ENCODE measurements at regions not wholly inside any gene's neighbourhood (a gene's known extent, or its start where the extent isn't known, plus 50 kb on each side); places are given as distances from the start of the nearest gene placed in this dataset.

DNA sequence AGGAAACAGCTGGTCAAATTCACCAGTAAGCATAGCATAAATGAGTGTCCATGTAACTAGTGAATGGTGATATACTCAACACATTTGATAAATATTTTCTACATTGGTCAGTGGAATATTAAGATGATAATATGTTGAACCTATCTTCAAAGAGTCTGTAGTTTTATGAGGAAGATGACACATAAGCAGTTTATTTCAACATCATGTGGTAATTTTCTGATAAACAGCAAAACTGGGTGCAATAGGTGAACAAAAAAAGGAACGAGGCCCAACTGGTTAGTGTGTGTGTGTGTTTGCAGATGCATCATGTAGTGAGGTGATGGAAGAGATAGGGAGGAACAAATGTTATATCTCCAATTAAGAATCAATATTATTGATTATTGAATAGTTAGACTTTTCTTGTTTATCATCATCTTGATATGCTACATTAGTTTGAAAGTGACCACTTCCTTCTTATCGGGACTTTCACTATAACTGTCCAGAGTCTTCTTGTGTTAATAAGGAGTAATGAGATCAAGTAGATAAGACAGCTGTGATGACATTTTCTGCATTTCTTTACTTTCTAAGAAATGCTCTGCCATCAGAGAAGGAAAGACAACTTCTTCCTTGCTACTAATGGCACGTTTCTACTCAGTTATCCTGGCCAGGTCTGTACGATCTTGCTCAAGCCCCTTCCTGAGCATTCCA lies 270.7 kb downstream of the ETS1 start:
- TF ChIP-seq CTCF (IDR thresholded peaks at IDR 0.05; ENCODE audit: insufficient read depth, low read depth, low read length), result no peak
- no peak for TF ChIP-seq EZH2 (IDR thresholded peaks at IDR 0.05; ENCODE audit: insufficient read depth, low read length)

All from astrocyte (in vitro differentiated cells and primary cell).